Endothelial cell of umbilical vein (primary cell): ENCODE measurements at regions not wholly inside any gene's neighbourhood (a gene's known extent, or its start where the extent isn't known, plus 50 kb on each side); places are given as distances from the start of the nearest gene placed in this dataset.

Source experiments
- EZH2 ChIP-seq: IDR thresholded peaks from 2 replicates; pipeline ENCODE4 v1.6.1; 2012; ENCODE audit warnings: borderline replicate concordance, low read depth, mild to moderate bottlenecking, moderate library complexity, low read length, inconsistent platforms; ENCODE audit not compliant: severe bottlenecking
- FOS ChIP-seq: IDR thresholded peaks from 2 replicates; pipeline ENCODE4 v1.6.1; 2011; ENCODE audit warnings: mild to moderate bottlenecking, low read length, moderate library complexity, borderline replicate concordance; ENCODE audit not compliant: insufficient read depth
- GATA2 ChIP-seq: IDR thresholded peaks from 2 replicates; pipeline ENCODE4 v1.7.0; 2011; ENCODE audit warnings: low read depth, mild to moderate bottlenecking, moderate library complexity, mixed read lengths, low read length; ENCODE audit not compliant: insufficient read length, insufficient read depth
- JUN ChIP-seq: IDR thresholded peaks from 2 replicates; pipeline ENCODE4 v1.6.1; 2011; ENCODE audit warnings: borderline replicate concordance, low read depth; ENCODE audit not compliant: insufficient read length, insufficient read depth
- MYC ChIP-seq: IDR thresholded peaks from one replicate; pipeline ENCODE4 v1.6.1; 2011; ENCODE audit warnings: mild to moderate bottlenecking, low read depth, low read length
- POLR2A ChIP-seq: IDR thresholded peaks from 2 replicates; pipeline ENCODE4 v1.6.1; 2012; ENCODE audit warnings: low read depth, mild to moderate bottlenecking, control low read depth, low read length
- POLR2AphosphoS5 ChIP-seq: IDR thresholded peaks from 2 replicates; pipeline ENCODE4 v1.6.1; 2012; ENCODE audit warnings: low read depth, mild to moderate bottlenecking, control low read depth, low read length, moderate library complexity; ENCODE audit not compliant: insufficient read depth
- TF ChIP-seq, protein P1 (sequence below), 2 donors: IDR thresholded peaks; 1 replicate in 1 of 2; 2 replicates in 1 of 2; pipeline ENCODE4 v1.5.1; 2011; ENCODE audit warnings: low read length in 2 of 2, mild to moderate bottlenecking in 2 of 2, moderate library complexity in 2 of 2, control low read depth in 1 of 2, inconsistent platforms in 1 of 2, low read depth in 1 of 2; ENCODE audit not compliant: insufficient read depth in 1 of 2; ENCODE audit errors: extremely low read depth in 1 of 2
- TF ChIP-seq, protein P2 (sequence below): IDR thresholded peaks from 2 replicates; pipeline ENCODE4 v1.6.1; 2011; ENCODE audit not compliant: insufficient read depth, insufficient read length

DNA sequence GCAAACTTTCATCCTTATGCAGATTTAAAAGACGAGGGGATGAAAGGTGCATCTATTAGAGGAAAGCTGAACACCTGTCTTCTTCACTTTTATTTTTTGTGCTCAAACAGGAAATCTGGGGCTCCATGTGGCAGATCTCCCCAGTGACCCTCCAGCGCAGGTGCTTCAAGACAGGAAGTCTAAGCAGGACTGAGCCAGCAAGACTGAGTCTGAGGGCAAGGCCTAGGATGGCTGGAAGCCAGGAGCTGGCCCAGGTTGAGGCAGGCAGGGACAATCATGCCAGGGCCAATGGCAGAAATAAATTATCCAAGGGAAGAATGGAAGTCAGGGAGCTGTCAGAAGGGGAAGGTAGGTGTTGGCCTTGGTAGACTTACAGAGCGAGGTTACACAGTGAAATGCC lies 101.1 kb upstream of the SPON1 start:
- TF ChIP-seq, protein P1, sequence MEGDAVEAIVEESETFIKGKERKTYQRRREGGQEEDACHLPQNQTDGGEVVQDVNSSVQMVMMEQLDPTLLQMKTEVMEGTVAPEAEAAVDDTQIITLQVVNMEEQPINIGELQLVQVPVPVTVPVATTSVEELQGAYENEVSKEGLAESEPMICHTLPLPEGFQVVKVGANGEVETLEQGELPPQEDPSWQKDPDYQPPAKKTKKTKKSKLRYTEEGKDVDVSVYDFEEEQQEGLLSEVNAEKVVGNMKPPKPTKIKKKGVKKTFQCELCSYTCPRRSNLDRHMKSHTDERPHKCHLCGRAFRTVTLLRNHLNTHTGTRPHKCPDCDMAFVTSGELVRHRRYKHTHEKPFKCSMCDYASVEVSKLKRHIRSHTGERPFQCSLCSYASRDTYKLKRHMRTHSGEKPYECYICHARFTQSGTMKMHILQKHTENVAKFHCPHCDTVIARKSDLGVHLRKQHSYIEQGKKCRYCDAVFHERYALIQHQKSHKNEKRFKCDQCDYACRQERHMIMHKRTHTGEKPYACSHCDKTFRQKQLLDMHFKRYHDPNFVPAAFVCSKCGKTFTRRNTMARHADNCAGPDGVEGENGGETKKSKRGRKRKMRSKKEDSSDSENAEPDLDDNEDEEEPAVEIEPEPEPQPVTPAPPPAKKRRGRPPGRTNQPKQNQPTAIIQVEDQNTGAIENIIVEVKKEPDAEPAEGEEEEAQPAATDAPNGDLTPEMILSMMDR (IDR thresholded peaks at IDR 0.05; ENCODE audit: extremely low read depth in 1 of 2, insufficient read depth in 1 of 2, low read depth in 1 of 2, low read length in 2 of 2) = no peak
- TF ChIP-seq MYC = no peak
- TF ChIP-seq EZH2 = no peak
- no peak for TF ChIP-seq POLR2A
- no peak for TF ChIP-seq POLR2AphosphoS5
- TF ChIP-seq GATA2 = no peak
- TF ChIP-seq, protein P2, sequence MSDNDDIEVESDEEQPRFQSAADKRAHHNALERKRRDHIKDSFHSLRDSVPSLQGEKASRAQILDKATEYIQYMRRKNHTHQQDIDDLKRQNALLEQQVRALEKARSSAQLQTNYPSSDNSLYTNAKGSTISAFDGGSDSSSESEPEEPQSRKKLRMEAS = no peak
- no peak for TF ChIP-seq FOS
- TF ChIP-seq JUN = no peak
